PC-3 (cell line): ENCODE measurements at regions not wholly inside any gene's neighbourhood (a gene's known extent, or its start where the extent isn't known, plus 50 kb on each side); places are given as distances from the start of the nearest gene placed in this dataset.

Source experiments
- ATAC-seq: fragments of 200-7000 bp; cut with Tn5 transposase; 2 replicates; pipeline ENCODE4 v1.9.1; 2020; ENCODE audit warnings: mild to moderate bottlenecking, moderate library complexity
- BruUV-seq: library from RNA; stranded (reverse); fragments of 400-500 nt; replicated peaks from 2 replicates; lab custom pipeline; 2021; lab: Mats Ljungman, UMichigan
- CTCF ChIA-PET: fragments of 300-600 bp; sonication (Branson Sonifier 250); formaldehyde crosslinking; loops from one replicate; lab custom pipeline; 2022; ENCODE audit warnings: antibody characterized with exemption; lab: Charles Lee
- POLR2A ChIA-PET: fragments of 300-600 bp; sonication (Branson Sonifier 250); formaldehyde crosslinking; loops from one replicate; lab custom pipeline; 2022; ENCODE audit warnings: antibody characterized with exemption; ENCODE audit not compliant: unreplicated experiment; lab: Charles Lee
- DNase-seq: peaks from one replicate; pipeline ENCODE4 v3.0.0-alpha.2; 2015
- H2AFZ ChIP-seq: fragments of 300-600 bp; sonication (generic); 2 replicates; pipeline ENCODE4 v1.6.0; 2016; ENCODE audit warnings: antibody characterized with exemption, low read length
- H3F3A ChIP-seq: fragments of 300-600 bp; sonication (generic); one replicate; pipeline ENCODE4 v1.6.0; 2017; ENCODE audit warnings: antibody characterized with exemption, low read length, control low read depth, mild to moderate bottlenecking; ENCODE audit not compliant: unreplicated experiment
- H3K27ac ChIP-seq: fragments of 300-600 bp; sonication (generic); 2 replicates; pipeline ENCODE4 v1.5.1; 2016; ENCODE audit warnings: mild to moderate bottlenecking, low read length
- H3K27me3 ChIP-seq: fragments of 300-600 bp; sonication (generic); 2 replicates; pipeline ENCODE4 v1.6.1; 2016; ENCODE audit warnings: low read length, mixed read lengths
- H3K36me3 ChIP-seq: fragments of 300-600 bp; sonication (generic); 2 replicates; pipeline ENCODE4 v1.6.1; 2016; ENCODE audit warnings: low read depth, mixed run types, low read length, mixed read lengths
- H3K4me1 ChIP-seq: fragments of 300-600 bp; sonication (generic); 2 replicates; pipeline ENCODE4 v1.5.1; 2016; ENCODE audit warnings: low read length; ENCODE audit not compliant: insufficient read depth
- H3K4me2 ChIP-seq: fragments of 300-600 bp; sonication (generic); 2 replicates; pipeline ENCODE4 v1.6.0; 2016; ENCODE audit warnings: low read length
- H3K4me3 ChIP-seq: fragments of 300-600 bp; sonication (generic); 2 replicates; pipeline ENCODE4 v1.5.1; 2016; ENCODE audit warnings: mild to moderate bottlenecking, low read length, mixed read lengths
- H3K79me2 ChIP-seq: fragments of 300-600 bp; sonication (generic); 2 replicates; pipeline ENCODE4 v1.6.1; 2017; ENCODE audit warnings: low read length, mixed read lengths
- H3K9ac ChIP-seq: fragments of 300-600 bp; sonication (generic); 2 replicates; pipeline ENCODE4 v1.6.0; 2016; ENCODE audit warnings: mild to moderate bottlenecking, low read length
- H3K9me2 ChIP-seq: fragments of 300-600 bp; sonication (generic); replicated peaks from 2 replicates; pipeline ENCODE4 v1.6.1; 2016; ENCODE audit warnings: mixed run types, low read length, mixed read lengths
- H3K9me3 ChIP-seq: fragments of 300-600 bp; sonication (generic); 2 replicates; pipeline ENCODE4 v1.6.1; 2016; ENCODE audit warnings: low read length, mixed read lengths
- H4K20me1 ChIP-seq: fragments of 300-600 bp; sonication (generic); 2 replicates; pipeline ENCODE4 v1.6.1; 2016; ENCODE audit warnings: low read length, mixed read lengths
- EZH2 ChIP-seq: fragments of 300-600 bp; sonication (generic); IDR thresholded peaks from one replicate; pipeline ENCODE4 v1.6.1; 2017; ENCODE audit warnings: antibody characterized with exemption, mild to moderate bottlenecking, low read length; ENCODE audit not compliant: unreplicated experiment
- EZH2phosphoT487 ChIP-seq: fragments of 300-600 bp; sonication (generic); IDR thresholded peaks from 2 replicates; pipeline ENCODE4 v1.6.1; 2018; ENCODE audit warnings: mild to moderate bottlenecking, antibody characterized with exemption, low read length, borderline replicate concordance
- intact Hi-C: fragments of 100-400 bp; cut with micrococcal nuclease; formaldehyde crosslinking; loops from 2 replicates; pipeline ENCODE4 v1.9.0; 2023
- TF ChIP-seq, protein P1 (sequence below): fragments of 300-600 bp; sonication (generic); conservative IDR thresholded peaks from 2 replicates; pipeline ENCODE4 v1.5.1; 2017; ENCODE audit warnings: antibody characterized with exemption, low read depth, mild to moderate bottlenecking, low read length

DNA sequence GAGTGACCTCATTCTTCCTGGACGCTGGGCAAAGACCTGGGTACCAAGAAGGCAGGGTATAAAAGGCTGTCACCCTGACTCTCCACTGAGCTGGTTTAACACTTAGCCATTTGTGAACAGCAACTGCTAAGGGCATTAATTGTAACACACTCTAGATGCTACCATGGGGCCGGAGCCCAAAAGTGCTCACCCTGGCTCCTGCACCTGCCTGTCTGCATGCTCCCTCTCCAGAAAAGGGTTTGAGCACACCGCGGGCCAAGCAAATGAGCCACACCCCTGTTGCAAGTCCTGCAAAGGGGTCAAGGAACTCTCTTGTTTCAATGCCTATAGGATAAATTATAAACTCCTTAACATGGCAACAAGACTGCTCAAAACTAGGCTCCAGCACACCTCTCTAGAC is 114.8 kb downstream of the TEX36 start:
- no TSS peak for BruUV-seq

DNA sequence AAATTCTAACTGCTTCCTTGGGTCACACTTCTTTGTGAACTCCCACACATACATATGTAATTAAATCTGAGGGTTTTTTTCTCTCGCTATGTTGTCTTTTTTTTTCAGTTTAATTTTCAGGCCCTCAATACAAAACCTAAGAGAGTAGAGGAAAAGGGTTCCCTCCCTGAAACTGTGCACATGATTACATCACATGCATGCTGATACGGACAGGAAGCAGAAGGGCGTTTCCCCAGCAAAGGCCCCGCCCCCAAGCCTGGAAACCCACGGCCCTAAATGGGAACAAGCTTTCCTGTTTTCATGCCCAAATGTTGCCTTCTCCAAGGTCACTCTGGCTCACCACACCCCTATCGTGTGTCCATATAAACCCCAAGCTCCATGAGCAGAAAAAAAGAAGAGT is 115.4 kb downstream of the TEX36 start:
- Histone ChIP-seq H3K9ac (no peak overlapping the region), H3K27me3 (peaks cover 44% of the 10 kb centered on the region), H3K4me1 (no peaks in the 10 kb centered on the region), H3K9me2 (no peaks in the 10 kb centered on the region), H3K79me2 (no peaks in the 10 kb centered on the region), H3K4me2 (no peak overlapping the region), H4K20me1 (no peaks in the 10 kb centered on the region), H3K27ac (no peak overlapping the region), H3K9me3 (no peaks in the 10 kb centered on the region), H3F3A (no peaks in the 10 kb centered on the region), H2AFZ (no peak overlapping the region), H3K36me3 (no peaks in the 10 kb centered on the region), H3K4me3 (no peak overlapping the region)
- no peak for DNase-seq
- BruUV-seq = no TSS peak
- ChIA-PET CTCF (no interaction called here), POLR2A (no interaction called here)
- no peak for TF ChIP-seq EZH2phosphoT487
- no peak for TF ChIP-seq EZH2
- TF ChIP-seq, protein P1, sequence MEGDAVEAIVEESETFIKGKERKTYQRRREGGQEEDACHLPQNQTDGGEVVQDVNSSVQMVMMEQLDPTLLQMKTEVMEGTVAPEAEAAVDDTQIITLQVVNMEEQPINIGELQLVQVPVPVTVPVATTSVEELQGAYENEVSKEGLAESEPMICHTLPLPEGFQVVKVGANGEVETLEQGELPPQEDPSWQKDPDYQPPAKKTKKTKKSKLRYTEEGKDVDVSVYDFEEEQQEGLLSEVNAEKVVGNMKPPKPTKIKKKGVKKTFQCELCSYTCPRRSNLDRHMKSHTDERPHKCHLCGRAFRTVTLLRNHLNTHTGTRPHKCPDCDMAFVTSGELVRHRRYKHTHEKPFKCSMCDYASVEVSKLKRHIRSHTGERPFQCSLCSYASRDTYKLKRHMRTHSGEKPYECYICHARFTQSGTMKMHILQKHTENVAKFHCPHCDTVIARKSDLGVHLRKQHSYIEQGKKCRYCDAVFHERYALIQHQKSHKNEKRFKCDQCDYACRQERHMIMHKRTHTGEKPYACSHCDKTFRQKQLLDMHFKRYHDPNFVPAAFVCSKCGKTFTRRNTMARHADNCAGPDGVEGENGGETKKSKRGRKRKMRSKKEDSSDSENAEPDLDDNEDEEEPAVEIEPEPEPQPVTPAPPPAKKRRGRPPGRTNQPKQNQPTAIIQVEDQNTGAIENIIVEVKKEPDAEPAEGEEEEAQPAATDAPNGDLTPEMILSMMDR = no peak
- no peak for ATAC-seq
- intact Hi-C loops = no loop called here

More for the DNA sequence above, 114.8 kb downstream of the TEX36 start:
- DNase-seq = no peak
- Histone ChIP-seq H3K9ac (no peak overlapping the region), H2AFZ (no peak overlapping the region), H3K79me2 (no peaks in the 10 kb centered on the region), H3K27me3 (peaks cover 44% of the 10 kb centered on the region), H3K4me1 (no peaks in the 10 kb centered on the region), H3K9me3 (no peaks in the 10 kb centered on the region), H3K36me3 (no peaks in the 10 kb centered on the region), H3K9me2 (no peaks in the 10 kb centered on the region), H3K4me2 (no peak overlapping the region), H3F3A (no peaks in the 10 kb centered on the region), H4K20me1 (no peaks in the 10 kb centered on the region), H3K27ac (no peak overlapping the region), H3K4me3 (no peak overlapping the region)
- ChIA-PET CTCF (no interaction called here), POLR2A (no interaction called here)
- intact Hi-C loops = no loop called here
- ATAC-seq = no peak
- TF ChIP-seq EZH2 (no peak), EZH2phosphoT487 (no peak)
- TF ChIP-seq, protein P1 = no peak

DNA sequence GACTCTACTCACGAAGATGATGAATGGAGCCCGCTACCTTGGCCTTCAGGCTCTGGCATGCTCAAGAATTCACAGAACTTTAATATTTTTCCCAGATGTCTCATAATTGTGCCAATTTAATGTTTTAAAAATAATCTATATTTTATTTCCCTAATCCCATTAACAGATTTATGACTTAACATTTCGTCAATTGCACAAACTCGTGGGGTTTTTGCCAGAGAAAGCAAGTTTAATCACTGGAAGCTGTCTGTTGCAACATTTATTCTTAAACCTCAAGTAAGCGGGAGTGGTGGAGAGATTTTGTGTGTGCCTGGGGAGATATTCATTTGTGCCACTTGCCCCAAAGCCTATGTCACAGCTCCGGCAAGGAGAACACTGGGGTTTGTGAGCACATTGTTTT is 117.9 kb downstream of the TEX36 start:
- no peak for TF ChIP-seq EZH2
- TF ChIP-seq, protein P1 = no peak
- no peak for TF ChIP-seq EZH2phosphoT487
- no peaks in the 10 kb centered on the region for H3K4me1 ChIP-seq
- no peak overlapping the region for H2AFZ ChIP-seq
- ATAC-seq (no peak), DNase-seq (no peak)
- POLR2A ChIA-PET = no interaction called here
- H3K36me3 ChIP-seq = no peaks in the 10 kb centered on the region
- no peak overlapping the region for H3K27ac ChIP-seq
- no peaks in the 10 kb centered on the region for H4K20me1 ChIP-seq
- no peaks in the 10 kb centered on the region for H3K9me2 ChIP-seq
- H3K79me2 ChIP-seq = no peaks in the 10 kb centered on the region
- H3K4me3 ChIP-seq = no peak overlapping the region
- intact Hi-C loops = no loop called here
- BruUV-seq = no TSS peak
- H3K9ac ChIP-seq = no peak overlapping the region
- H3K4me2 ChIP-seq = no peak overlapping the region
- H3F3A ChIP-seq = no peaks in the 10 kb centered on the region
- H3K9me3 ChIP-seq = no peaks in the 10 kb centered on the region
- peaks cover 25% of the 10 kb centered on the region for H3K27me3 ChIP-seq
- CTCF ChIA-PET = no interaction called here
